ENCODE measurements at regions not wholly inside any gene's neighbourhood (a gene's known extent, or its start where the extent isn't known, plus 50 kb on each side); places are given as distances from the start of the nearest gene placed in this dataset.
"Not testable (repeated sequence)": the region's sequence is repeated elsewhere in the genome, so short reads cannot be mapped to it uniquely, and the experiment has no call there.

DNA sequence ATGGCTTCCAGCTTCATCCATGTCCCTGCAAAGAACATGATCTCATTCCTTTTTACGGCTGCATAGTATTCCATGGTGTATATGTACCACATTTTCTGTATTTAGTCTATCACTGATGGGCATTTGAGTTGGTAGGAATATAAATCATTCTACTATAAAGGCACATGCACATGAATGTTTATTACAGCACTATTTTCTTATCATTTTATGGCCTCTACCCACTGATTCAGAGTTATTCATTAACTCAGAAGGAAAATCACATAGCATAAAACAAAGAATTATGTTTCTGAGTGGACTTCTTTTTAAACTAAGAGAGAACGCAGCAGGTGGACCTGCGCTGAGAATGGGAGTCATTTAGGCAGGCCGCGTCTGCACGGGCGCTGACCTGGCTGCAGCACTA, 619.6 kb downstream of the FBXO15 start:
- WGBS (ENCODE audit: insufficient coverage): 95% methylated on average over 6 of the region's 7 CpGs
- Mint-ChIP-seq H3K4me3 (no peak overlapping the region), H3K36me3 (peaks cover 11% of the 10 kb centered on the region), H3K27me3 (ENCODE audit: low read depth in 2 of 2) (no peaks in the 10 kb centered on the region), H3K4me1 (no peaks in the 10 kb centered on the region), H3K27ac (no peak overlapping the region), H3K9me3 (peaks cover 13 to 33% of the 10 kb centered on the region in 2 donors)
- H3K27ac ChIP-seq (ENCODE audit: low read length): no peak overlapping the region
- H3K9me3 ChIP-seq (ENCODE audit: control insufficient read depth, insufficient read depth, low read length): no peaks in the 10 kb centered on the region
- DNase-seq (no peak), ATAC-seq (no peak)
- no peaks in the 10 kb centered on the region for H3K4me1 ChIP-seq (ENCODE audit: control insufficient read depth, insufficient read depth, low read length)
- H3K4me3 ChIP-seq (ENCODE audit: low read length): no peak overlapping the region
- TF ChIP-seq, protein P1, sequence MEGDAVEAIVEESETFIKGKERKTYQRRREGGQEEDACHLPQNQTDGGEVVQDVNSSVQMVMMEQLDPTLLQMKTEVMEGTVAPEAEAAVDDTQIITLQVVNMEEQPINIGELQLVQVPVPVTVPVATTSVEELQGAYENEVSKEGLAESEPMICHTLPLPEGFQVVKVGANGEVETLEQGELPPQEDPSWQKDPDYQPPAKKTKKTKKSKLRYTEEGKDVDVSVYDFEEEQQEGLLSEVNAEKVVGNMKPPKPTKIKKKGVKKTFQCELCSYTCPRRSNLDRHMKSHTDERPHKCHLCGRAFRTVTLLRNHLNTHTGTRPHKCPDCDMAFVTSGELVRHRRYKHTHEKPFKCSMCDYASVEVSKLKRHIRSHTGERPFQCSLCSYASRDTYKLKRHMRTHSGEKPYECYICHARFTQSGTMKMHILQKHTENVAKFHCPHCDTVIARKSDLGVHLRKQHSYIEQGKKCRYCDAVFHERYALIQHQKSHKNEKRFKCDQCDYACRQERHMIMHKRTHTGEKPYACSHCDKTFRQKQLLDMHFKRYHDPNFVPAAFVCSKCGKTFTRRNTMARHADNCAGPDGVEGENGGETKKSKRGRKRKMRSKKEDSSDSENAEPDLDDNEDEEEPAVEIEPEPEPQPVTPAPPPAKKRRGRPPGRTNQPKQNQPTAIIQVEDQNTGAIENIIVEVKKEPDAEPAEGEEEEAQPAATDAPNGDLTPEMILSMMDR (IDR thresholded peaks at IDR 0.05): no peak
- intact Hi-C loops (cut with micrococcal nuclease): no loop called here
- H3K36me3 ChIP-seq (ENCODE audit: control insufficient read depth, insufficient read depth, low read length): no peaks in the 10 kb centered on the region
- H3K27me3 ChIP-seq (ENCODE audit: control insufficient read depth, insufficient read depth, low read length): no peaks in the 10 kb centered on the region

DNA sequence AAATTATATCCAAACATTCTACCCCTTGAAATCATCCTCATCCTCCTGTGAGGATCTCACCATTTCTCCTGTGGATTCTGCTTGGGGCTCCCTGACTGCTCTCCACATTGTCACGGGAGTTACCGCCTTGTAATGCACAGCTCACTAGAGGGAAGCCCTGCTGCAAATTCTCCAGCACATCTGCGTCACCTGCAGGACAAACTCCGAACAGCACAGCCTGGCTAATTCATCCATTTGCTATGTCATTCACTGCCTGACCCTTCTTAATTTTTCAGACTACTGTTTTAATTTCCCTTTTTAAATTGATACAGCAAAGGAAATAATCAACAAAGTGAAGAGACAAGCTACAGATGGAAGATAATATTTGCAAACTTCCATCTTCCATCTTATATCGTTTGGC, 627.4 kb downstream of the FBXO15 start:
- Histone ChIP-seq H3K36me3 (ENCODE audit: control insufficient read depth, insufficient read depth, low read length) (no peaks in the 10 kb centered on the region), H3K27ac (ENCODE audit: low read length) (no peak overlapping the region), H3K4me1 (ENCODE audit: control insufficient read depth, insufficient read depth, low read length) (no peaks in the 10 kb centered on the region), H3K27me3 (ENCODE audit: control insufficient read depth, insufficient read depth, low read length) (no peaks in the 10 kb centered on the region), H3K4me3 (ENCODE audit: low read length) (no peak overlapping the region), H3K9me3 (ENCODE audit: control insufficient read depth, insufficient read depth, low read length) (no peaks in the 10 kb centered on the region)
- Mint-ChIP-seq H3K4me3 (no peak overlapping the region), H3K4me1 (no peaks in the 10 kb centered on the region), H3K27me3 (ENCODE audit: low read depth in 2 of 2) (no peaks in the 10 kb centered on the region), H3K36me3 (peaks cover 11% of the 10 kb centered on the region), H3K9me3 (peaks cover 16 to 23% of the 10 kb centered on the region in 2 donors), H3K27ac (no peak overlapping the region)
- no peak for DNase-seq
- TF ChIP-seq, protein P1 (IDR thresholded peaks at IDR 0.05): no peak
- intact Hi-C loops (cut with micrococcal nuclease): no loop called here
- 89% methylated on average over 5 of the region's 5 CpGs for WGBS (ENCODE audit: insufficient coverage)
- no peak for ATAC-seq

DNA sequence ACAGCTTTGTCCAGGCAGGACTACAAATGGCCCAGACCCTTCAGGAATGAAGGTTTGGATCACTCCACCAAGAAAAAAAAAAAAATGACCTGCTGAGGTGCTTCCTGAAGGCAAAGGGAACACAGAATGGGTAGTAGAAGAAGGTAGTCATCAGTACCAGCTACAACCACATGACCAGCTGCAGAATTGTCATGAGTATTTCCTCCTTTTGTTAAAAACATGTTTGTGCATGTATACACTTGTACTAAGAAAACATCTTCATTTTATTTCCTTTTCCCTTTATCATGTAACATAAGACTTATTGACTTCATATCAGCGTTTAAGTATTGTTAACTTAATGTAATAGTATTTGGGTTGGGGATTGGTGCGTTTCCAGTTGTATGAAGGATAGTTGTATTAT, 631.6 kb downstream of the FBXO15 start:
- H3K36me3 ChIP-seq (ENCODE audit: control insufficient read depth, insufficient read depth, low read length); H3K4me1 Mint-ChIP-seq; H3K4me3 ChIP-seq (ENCODE audit: low read length); H3K27me3 ChIP-seq (ENCODE audit: control insufficient read depth, insufficient read depth, low read length); H3K27ac Mint-ChIP-seq; H3K27me3 Mint-ChIP-seq (ENCODE audit: low read depth in 2 of 2); H3K9me3 ChIP-seq (ENCODE audit: control insufficient read depth, insufficient read depth, low read length); H3K4me1 ChIP-seq (ENCODE audit: control insufficient read depth, insufficient read depth, low read length); DNase-seq; H3K4me3 Mint-ChIP-seq; intact Hi-C loops (cut with micrococcal nuclease); H3K27ac ChIP-seq (ENCODE audit: low read length); ATAC-seq: not testable (repeated sequence)
- peaks cover 26 to 30% of the 10 kb centered on the region in 2 donors for H3K9me3 Mint-ChIP-seq
- WGBS (ENCODE audit: insufficient coverage): 98% methylated on average over 2 of the region's 2 CpGs
- peaks cover 11% of the 10 kb centered on the region for H3K36me3 Mint-ChIP-seq

DNA sequence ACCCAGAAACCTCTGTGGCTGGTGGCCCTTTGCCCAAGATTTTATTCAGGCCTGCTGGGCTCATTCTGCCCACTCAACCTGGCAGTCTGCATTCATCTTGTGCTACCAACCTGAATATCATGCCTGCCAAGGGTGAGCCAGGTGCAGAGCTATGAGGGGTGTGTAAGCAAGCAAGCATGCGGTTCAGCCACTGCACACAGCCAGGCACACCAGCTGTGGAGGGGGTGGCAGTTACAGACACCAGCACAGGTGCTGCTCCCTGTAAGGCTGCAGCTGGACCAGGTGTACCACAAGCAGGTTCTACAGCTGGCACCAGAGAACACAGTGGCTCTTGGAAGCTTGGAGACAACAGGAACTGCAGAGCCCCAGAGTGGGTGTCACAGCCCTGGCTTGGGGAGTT, 633.2 kb downstream of the FBXO15 start:
- DNase-seq (no peak), ATAC-seq (no peak)
- H3K9me3 Mint-ChIP-seq: peaks cover 22 to 25% of the 10 kb centered on the region in 2 donors
- Histone ChIP-seq H3K4me3 (ENCODE audit: low read length) (no peak overlapping the region), H3K36me3 (ENCODE audit: control insufficient read depth, insufficient read depth, low read length) (no peaks in the 10 kb centered on the region), H3K9me3 (ENCODE audit: control insufficient read depth, insufficient read depth, low read length) (peaks cover 5% of the 10 kb centered on the region), H3K27me3 (ENCODE audit: control insufficient read depth, insufficient read depth, low read length) (no peaks in the 10 kb centered on the region), H3K27ac (ENCODE audit: low read length) (no peak overlapping the region), H3K4me1 (ENCODE audit: control insufficient read depth, insufficient read depth, low read length) (no peaks in the 10 kb centered on the region)
- intact Hi-C loops (cut with micrococcal nuclease): no loop called here
- no peak overlapping the region for H3K4me3 Mint-ChIP-seq
- TF ChIP-seq, protein P1 (IDR thresholded peaks at IDR 0.05): no peak
- H3K27me3 Mint-ChIP-seq (ENCODE audit: low read depth in 2 of 2): no peaks in the 10 kb centered on the region
- 83% methylated on average over 1 of the region's 1 CpG for WGBS (ENCODE audit: insufficient coverage)
- no peaks in the 10 kb centered on the region for H3K4me1 Mint-ChIP-seq
- peaks cover 11% of the 10 kb centered on the region for H3K36me3 Mint-ChIP-seq
- no peak overlapping the region for H3K27ac Mint-ChIP-seq
